ENCODE measurements at regions not wholly inside any gene's neighbourhood (a gene's known extent, or its start where the extent isn't known, plus 50 kb on each side); places are given as distances from the start of the nearest gene placed in this dataset.

- TF ChIP-seq ZNF652 (CRISPR knock-in tag; IDR thresholded peaks at IDR 0.05; ENCODE audit: borderline replicate concordance, low read depth) (peak; percentile 74; the same call in 1 of the 2 replicates), ZFP37 (CRISPR knock-in tag; IDR thresholded peaks at IDR 0.05; ENCODE audit: borderline replicate concordance) (no peak), BHLHE40 (IDR thresholded peaks at IDR 0.05; ENCODE audit: low read length) (no peak), PBX2 (CRISPR knock-in tag; IDR thresholded peaks at IDR 0.05) (no peak), ZFX (CRISPR knock-in tag; IDR thresholded peaks at IDR 0.05; ENCODE audit: low read depth) (no peak), DR1 (CRISPR knock-in tag; IDR thresholded peaks at IDR 0.05) (no peak), HOXA9 (CRISPR knock-in tag; IDR thresholded peaks at IDR 0.05; ENCODE audit: borderline replicate concordance) (no peak), CC2D1A (CRISPR knock-in tag; IDR thresholded peaks at IDR 0.05) (0 out of 2 replicates have a peak, but pooled peaks have one; percentile 22), YEATS2 (CRISPR knock-in tag; IDR thresholded peaks at IDR 0.05; ENCODE audit: borderline replicate concordance) (0 out of 2 replicates have a peak, but pooled peaks have one; percentile 26), TFE3 (CRISPR knock-in tag; IDR thresholded peaks at IDR 0.05) (0 out of 2 replicates have a peak, but pooled peaks have one; percentile 19), RCOR2 (CRISPR knock-in tag; IDR thresholded peaks at IDR 0.05) (peak; percentile 51), ZFP36L2 (CRISPR knock-in tag; IDR thresholded peaks at IDR 0.05) (no peak), NCOR1 (IDR thresholded peaks at IDR 0.05; ENCODE audit: borderline replicate concordance, low read length) (peak; percentile 64; the same call in 1 of the 2 replicates), ZNF441 (CRISPR knock-in tag; IDR thresholded peaks at IDR 0.05; ENCODE audit: borderline replicate concordance) (no peak), ZFP91 (CRISPR knock-in tag; IDR thresholded peaks at IDR 0.05; ENCODE audit: borderline replicate concordance) (0 out of 2 replicates have a peak, but pooled peaks have one; percentile 22), SSRP1 (CRISPR knock-in tag; IDR thresholded peaks at IDR 0.05) (no peak), LCORL (IDR thresholded peaks at IDR 0.05) (no peak), LCORL (CRISPR knock-in tag; IDR thresholded peaks at IDR 0.05) (peak; percentile 45; the same call in 1 of the 2 replicates), ZNF724P (CRISPR knock-in tag; IDR thresholded peaks at IDR 0.05; ENCODE audit: borderline replicate concordance) (peak; percentile 28; the same call in 1 of the 2 replicates), RERE (CRISPR knock-in tag; IDR thresholded peaks at IDR 0.05; ENCODE audit: low read depth) (peak; percentile 90), ESRRA (CRISPR knock-in tag; IDR thresholded peaks at IDR 0.05; ENCODE audit: low read depth) (0 out of 2 replicates have a peak, but pooled peaks have one; percentile 31), RXRA (CRISPR knock-in tag; IDR thresholded peaks at IDR 0.05) (peak; percentile 80; the same call in 1 of the 2 replicates)
These were observed 146.1 kb upstream of the THBS1 start (continued) for GRCh38 chr15:39434751-39435238.
